CD14-positive monocyte (primary cell): ENCODE measurements at regions not wholly inside any gene's neighbourhood (a gene's known extent, or its start where the extent isn't known, plus 50 kb on each side); places are given as distances from the start of the nearest gene placed in this dataset.

Experiments used
- DNase-seq, 3 donors: peaks; one replicate each; pipeline ENCODE4 v3.0.0-alpha.2; 2011 to 2022
- H2AFZ ChIP-seq: 2 replicates; pipeline ENCODE4 v1.6.0; 2012; ENCODE audit warnings: mild to moderate bottlenecking, low read depth, low read length, inconsistent platforms; ENCODE audit not compliant: insufficient read depth, poor library complexity, severe bottlenecking
- H3K27ac ChIP-seq, 2 donors: 1 replicate in 1 of 2; 2 replicates in 1 of 2; pipeline ENCODE4 v1.5.1; 2012 to 2013; ENCODE audit warnings: low read length in 2 of 2, control low read depth in 1 of 2, inconsistent platforms in 1 of 2, low read depth in 1 of 2, mild to moderate bottlenecking in 1 of 2
- H3K27me3 ChIP-seq, 2 donors: one replicate each; pipeline versions ENCODE4 v1.6.0 to v1.6.1; 2011 to 2013; ENCODE audit warnings: low read length in 2 of 2; ENCODE audit not compliant: control insufficient read depth in 2 of 2, insufficient read depth in 2 of 2
- H3K36me3 ChIP-seq, 2 donors: replicated peaks in 1 of 2; 1 replicate in 1 of 2; 2 replicates in 1 of 2; pipeline versions ENCODE4 v1.5.1 to v1.6.1; 2012 to 2013; ENCODE audit warnings: low read length in 2 of 2, control low read depth in 1 of 2, inconsistent platforms in 1 of 2, mild to moderate bottlenecking in 1 of 2; ENCODE audit not compliant: insufficient read depth in 2 of 2, control insufficient read depth in 1 of 2
- H3K4me1 ChIP-seq, 2 donors: 1 replicate in 1 of 2; 2 replicates in 1 of 2; pipeline versions ENCODE4 v1.5.1 to v1.6.1; 2012 to 2013; ENCODE audit warnings: low read length in 2 of 2, control low read depth in 1 of 2, inconsistent platforms in 1 of 2, mild to moderate bottlenecking in 1 of 2, moderate library complexity in 1 of 2; ENCODE audit not compliant: insufficient read depth in 2 of 2, control insufficient read depth in 1 of 2
- H3K4me2 ChIP-seq: replicated peaks from 2 replicates; pipeline ENCODE3; 2012; ENCODE audit warnings: low read length, moderate library complexity, mild to moderate bottlenecking; ENCODE audit not compliant: poor library complexity, severe bottlenecking; ENCODE audit errors: extremely low read depth
- H3K4me3 ChIP-seq, 3 experiments: fragments of 200-600 bp in 1 of 3; sonication (generic) in 1 of 3; replicated peaks in 1 of 3; 1 replicate in 2 of 3; 2 replicates in 1 of 3; pipeline ENCODE4 v1.5.1; 2011 to 2013; ENCODE audit warnings: low read length in 3 of 3, mild to moderate bottlenecking in 3 of 3, control low read depth in 2 of 3, low read depth in 2 of 3, inconsistent platforms in 1 of 3, moderate library complexity in 1 of 3
- H3K79me2 ChIP-seq: 2 replicates; pipeline ENCODE4 v1.6.0; 2012; ENCODE audit warnings: mild to moderate bottlenecking, control low read depth, inconsistent platforms, low read length, moderate library complexity; ENCODE audit not compliant: insufficient read depth
- H3K9ac ChIP-seq: 2 replicates; pipeline ENCODE4 v1.6.0; 2017; ENCODE audit warnings: low read length, mild to moderate bottlenecking; ENCODE audit not compliant: insufficient read depth, poor library complexity, severe bottlenecking
- H3K9me3 ChIP-seq, 2 donors: replicated peaks in 1 of 2; 1 replicate in 1 of 2; 2 replicates in 1 of 2; pipeline versions ENCODE4 v1.5.1 to v1.6.1; 2012 to 2013; ENCODE audit warnings: low read length in 2 of 2, control low read depth in 1 of 2; ENCODE audit not compliant: control insufficient read depth in 1 of 2, insufficient read depth in 1 of 2
- H4K20me1 ChIP-seq: 2 replicates; pipeline ENCODE4 v1.6.0; 2012; ENCODE audit warnings: mild to moderate bottlenecking, low read length, control low read depth, moderate library complexity; ENCODE audit not compliant: insufficient read depth
- H3K27ac Mint-ChIP-seq, 7 donors: one replicate each; pipeline ENCODE4 v1.8.0; 2020; ENCODE audit warnings: mild to moderate bottlenecking in 7 of 7, mixed read lengths in 7 of 7, moderate library complexity in 6 of 7, inconsistent platforms in 2 of 7
- H3K27me3 Mint-ChIP-seq, 3 donors: one replicate each; pipeline ENCODE4 v1.8.0; 2021 to 2022; ENCODE audit warnings: low read depth in 3 of 3, mild to moderate bottlenecking in 3 of 3, mixed read lengths in 3 of 3, moderate library complexity in 3 of 3, inconsistent platforms in 1 of 3
- H3K36me3 Mint-ChIP-seq, 2 donors: one replicate each; pipeline ENCODE4 v1.8.0; 2020; ENCODE audit warnings: mixed read lengths in 2 of 2, inconsistent platforms in 1 of 2, mild to moderate bottlenecking in 1 of 2
- H3K4me1 Mint-ChIP-seq: one replicate; pipeline ENCODE4 v1.8.0; 2020; ENCODE audit warnings: mild to moderate bottlenecking, mixed read lengths
- H3K4me3 Mint-ChIP-seq, 2 donors: one replicate each; pipeline ENCODE4 v1.8.0; 2020; ENCODE audit warnings: mild to moderate bottlenecking in 2 of 2, mixed read lengths in 2 of 2, moderate library complexity in 1 of 2
- H3K9me3 Mint-ChIP-seq, 7 donors: one replicate each; pipeline ENCODE4 v1.8.0; 2020 to 2022; ENCODE audit warnings: mixed read lengths in 7 of 7, mild to moderate bottlenecking in 6 of 7, moderate library complexity in 6 of 7, inconsistent platforms in 2 of 7
- CTCF ChIP-seq: fragments of 200-600 bp; IDR thresholded peaks from one replicate; pipeline ENCODE4 v1.8.0; 2022; ENCODE audit warnings: antibody characterized with exemption, mild to moderate bottlenecking
- WGBS: methylation state at CpG from one replicate; pipeline ENCODE4 v1.1.5; 2013; ENCODE audit warnings: missing lambda C conversion rate; ENCODE audit not compliant: insufficient coverage; 5-methylcytosine and 5-hydroxymethylcytosine counted together
- intact Hi-C, 2 donors: fragments of 100-400 bp; cut with micrococcal nuclease; formaldehyde crosslinking; loops; one replicate each; pipeline versions ENCODE4 v1.15.0 to v1.15.1; 2023

GRCh38 chr16:88195911-88196465, 186.8 kb upstream of the ZNF469 start:
- no peak overlapping the region for H3K4me3 ChIP-seq
- peaks cover 3 to 12% (median 9%) of the 10 kb centered on the region in 3 donors for H3K27me3 Mint-ChIP-seq

More at GRCh38 chr16:88195911-88196465, 186.8 kb upstream of the ZNF469 start:
- Histone ChIP-seq H4K20me1 (no peaks in the 10 kb centered on the region), H3K27me3 (no peaks in the 10 kb centered on the region), H3K36me3 (no peaks in the 10 kb centered on the region), H3K9ac (no peak overlapping the region), H3K79me2 (no peaks in the 10 kb centered on the region), H2AFZ (no peak overlapping the region), H3K9me3 (no peaks in the 10 kb centered on the region), H3K4me1 (peaks cover 0 to 8% of the 10 kb centered on the region in 2 donors), H3K27ac (no peak overlapping the region), H3K4me2 (no peak overlapping the region)
- no peak for DNase-seq
- H3K27ac Mint-ChIP-seq: peak overlapping the region in 1 of 7 donors; percentile 5
- H3K9me3 Mint-ChIP-seq: peaks cover 0 to 5% (median 0%) of the 10 kb centered on the region in 7 donors
- 100% methylated on average over 7 of the region's 9 CpGs for WGBS
- intact Hi-C loops: no loop called here
- peaks cover 10% of the 10 kb centered on the region for H3K4me1 Mint-ChIP-seq
- H3K36me3 Mint-ChIP-seq: peaks cover 3% of the 10 kb centered on the region in 2 donors
- no peak overlapping the region for H3K4me3 Mint-ChIP-seq
- no peak for TF ChIP-seq CTCF
